ENCODE measurements at regions not wholly inside any gene's neighbourhood (a gene's known extent, or its start where the extent isn't known, plus 50 kb on each side); places are given as distances from the start of the nearest gene placed in this dataset.
A peak's percentile ranks its signal among the peaks of the same experiment; 100 is the strongest.
"Not testable (repeated sequence)": the region's sequence is repeated elsewhere in the genome, so short reads cannot be mapped to it uniquely, and the experiment has no call there.

DNA sequence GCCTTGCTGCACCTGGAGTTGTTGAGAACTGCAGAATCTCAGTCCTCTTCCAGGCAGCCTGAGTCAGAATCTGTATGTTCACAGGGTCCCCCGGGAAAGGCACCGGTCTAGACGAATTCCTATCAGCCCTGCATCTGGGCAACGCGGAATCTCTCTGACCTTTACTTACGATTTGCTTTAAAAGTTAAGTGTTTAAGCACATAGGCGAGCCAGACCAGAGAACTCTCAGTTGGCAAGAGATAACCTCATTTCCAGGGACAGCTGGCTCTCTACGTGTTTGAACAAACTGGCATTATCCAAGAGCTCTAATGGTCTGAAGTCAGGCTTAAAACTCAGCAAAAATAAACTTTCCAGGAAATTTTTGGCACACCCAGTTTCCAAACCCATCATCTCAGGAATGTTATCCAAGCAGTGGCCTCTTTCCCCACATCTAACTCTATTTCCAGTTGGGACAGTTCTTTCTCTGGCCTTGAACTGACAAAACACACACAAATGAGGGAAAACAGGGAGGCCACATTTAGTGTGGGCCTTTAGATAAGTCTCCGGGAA is 53.4 kb downstream of the HES1 start:
- Mint-ChIP-seq H3K36me3 (ENCODE audit: low read depth) (no peaks in the 10 kb centered on the region), H3K27me3 (no peaks in the 10 kb centered on the region), H3K27ac (no peak overlapping the region), H3K4me3 (no peak overlapping the region), H3K9me3 (no peaks in the 10 kb centered on the region), H3K4me1 (peaks cover 4% of the 10 kb centered on the region)
- ATAC-seq (replicated peaks), result no peak

DNA sequence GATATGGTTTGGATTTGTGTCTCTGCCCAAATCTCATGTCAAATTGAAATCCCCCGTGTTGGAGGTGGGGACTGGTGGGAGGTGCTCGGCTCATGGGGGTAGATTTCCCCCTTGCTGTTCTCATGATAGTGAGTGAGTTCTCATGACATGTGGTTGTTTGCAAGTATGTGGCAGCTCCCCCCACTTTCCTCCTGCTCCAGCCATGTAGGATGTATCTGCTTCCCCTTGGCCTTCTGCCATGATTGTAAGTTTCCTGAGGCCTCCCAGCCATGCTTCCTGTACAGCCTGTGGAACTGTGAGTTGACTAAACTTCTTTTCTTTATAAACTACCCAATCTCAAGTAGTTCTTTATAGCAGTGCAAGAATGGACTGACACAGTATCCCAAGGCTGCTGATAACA is 55.9 kb downstream of the HES1 start:
- not testable (repeated sequence) for ATAC-seq (replicated peaks); H3K27ac Mint-ChIP-seq; H3K9me3 Mint-ChIP-seq; H3K36me3 Mint-ChIP-seq (ENCODE audit: low read depth); H3K4me1 Mint-ChIP-seq; H3K4me3 Mint-ChIP-seq; H3K27me3 Mint-ChIP-seq

DNA sequence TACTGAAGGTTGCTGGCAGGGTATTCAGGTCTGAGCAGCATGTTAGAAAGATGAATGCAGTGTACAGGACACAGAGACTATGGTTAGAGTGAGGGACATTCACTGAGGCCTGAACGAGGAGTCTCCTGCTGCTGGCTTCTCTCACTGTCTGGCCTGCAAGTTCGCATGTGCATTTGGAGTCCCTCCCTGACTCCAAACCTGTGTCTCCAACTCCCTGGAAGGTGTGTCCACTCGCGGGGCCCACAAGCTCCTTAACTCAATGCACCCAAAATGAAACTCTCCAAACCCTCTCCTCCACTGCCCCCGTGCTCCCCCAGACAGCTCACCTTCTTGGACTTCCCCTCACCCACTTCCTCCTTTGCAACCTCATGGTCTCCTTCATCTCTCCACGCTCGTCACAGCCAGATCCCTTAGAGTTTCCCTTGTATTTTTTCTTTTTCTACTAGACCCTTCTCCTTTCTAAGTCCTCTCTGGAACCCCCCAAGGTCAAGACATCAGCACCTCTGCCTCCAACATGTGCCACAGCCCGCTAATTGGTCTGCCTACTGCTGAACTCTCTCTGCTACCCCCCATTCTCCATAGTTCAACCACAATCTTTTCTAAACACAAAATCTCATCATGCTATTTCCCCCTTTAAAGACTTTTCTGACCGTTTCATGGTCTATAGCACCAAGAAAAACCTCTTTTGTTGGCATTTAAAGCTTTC is 58.3 kb downstream of the HES1 start:
- Mint-ChIP-seq H3K9me3 (no peaks in the 10 kb centered on the region), H3K36me3 (ENCODE audit: low read depth) (no peaks in the 10 kb centered on the region), H3K4me1 (peaks cover 8% of the 10 kb centered on the region), H3K27me3 (peaks cover 15% of the 10 kb centered on the region), H3K4me3 (no peak overlapping the region), H3K27ac (peak overlapping the region; percentile 41)
- ATAC-seq (replicated peaks), result peak; percentile 31

DNA sequence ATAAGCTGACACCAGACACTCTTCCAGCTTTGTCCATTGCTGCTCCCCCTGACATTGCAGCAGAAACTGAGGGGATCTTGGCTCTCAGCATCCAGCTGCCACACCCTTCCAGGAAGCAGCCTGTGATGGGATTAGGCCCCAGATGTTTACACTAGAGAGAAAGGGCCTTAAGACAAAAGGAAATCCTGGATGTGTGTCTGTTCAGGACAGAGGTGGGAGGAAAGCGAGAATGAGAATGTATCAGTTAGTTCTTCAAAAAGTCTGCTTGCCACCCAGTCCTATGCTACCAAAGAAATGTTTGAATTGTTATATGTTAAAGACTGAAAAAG is 58.8 kb downstream of the HES1 start:
- Mint-ChIP-seq H3K4me3 (no peak overlapping the region), H3K27ac (peak overlapping the region; percentile 41), H3K27me3 (peaks cover 15% of the 10 kb centered on the region), H3K4me1 (peaks cover 8% of the 10 kb centered on the region), H3K9me3 (no peaks in the 10 kb centered on the region), H3K36me3 (ENCODE audit: low read depth) (no peaks in the 10 kb centered on the region)
- ATAC-seq (replicated peaks), result no peak

DNA sequence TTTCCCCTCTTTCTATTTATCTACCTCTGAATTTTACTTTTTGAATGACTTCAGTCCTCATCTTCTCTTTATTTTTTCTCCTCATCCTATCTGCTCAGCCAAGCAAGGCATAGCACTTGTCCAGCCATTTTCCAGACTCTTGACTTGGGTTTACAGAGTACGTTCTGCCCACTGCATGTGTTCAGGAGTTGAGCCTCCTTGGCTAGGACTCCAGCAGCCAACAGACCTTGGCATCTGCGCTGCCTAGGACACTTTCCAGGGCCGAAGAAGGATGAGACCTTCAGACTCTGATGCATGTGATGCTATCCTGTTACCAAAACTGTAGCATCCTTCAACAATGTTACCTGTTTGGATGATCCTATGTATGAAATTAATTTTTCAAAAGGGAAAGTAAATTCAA is 59.7 kb downstream of the HES1 start:
- Mint-ChIP-seq H3K4me3 (no peak overlapping the region), H3K36me3 (ENCODE audit: low read depth) (no peaks in the 10 kb centered on the region), H3K27me3 (peaks cover 23% of the 10 kb centered on the region), H3K27ac (no peak overlapping the region), H3K4me1 (peaks cover 8% of the 10 kb centered on the region), H3K9me3 (no peaks in the 10 kb centered on the region)
- ATAC-seq (replicated peaks), result no peak

DNA sequence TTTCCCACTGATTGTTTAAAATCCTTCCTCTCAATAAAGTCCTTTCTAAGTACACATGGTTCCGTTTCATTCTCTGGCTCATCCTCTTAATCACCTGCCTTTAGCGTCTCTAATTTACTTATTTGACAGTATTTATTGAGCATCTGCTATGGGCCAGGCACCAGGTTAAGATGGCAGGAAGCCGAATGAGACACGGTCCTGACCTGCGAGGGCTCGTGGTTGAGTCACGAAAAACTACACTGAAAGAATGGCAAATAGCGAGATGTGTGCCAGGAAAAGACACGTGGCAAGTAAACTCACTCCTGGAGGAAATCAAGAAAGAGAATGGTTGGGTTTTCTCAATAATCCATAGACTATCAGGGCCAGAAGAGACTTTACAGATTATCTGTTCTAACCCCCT is 60.9 kb downstream of the HES1 start:
- H3K4me3 Mint-ChIP-seq, result no peak overlapping the region
- H3K27me3 Mint-ChIP-seq, result peaks cover 29% of the 10 kb centered on the region
- no peaks in the 10 kb centered on the region for H3K9me3 Mint-ChIP-seq
- no peaks in the 10 kb centered on the region for H3K36me3 Mint-ChIP-seq (ENCODE audit: low read depth)
- H3K27ac Mint-ChIP-seq, result no peak overlapping the region
- peaks cover 8% of the 10 kb centered on the region for H3K4me1 Mint-ChIP-seq
- ATAC-seq (replicated peaks), result no peak

DNA sequence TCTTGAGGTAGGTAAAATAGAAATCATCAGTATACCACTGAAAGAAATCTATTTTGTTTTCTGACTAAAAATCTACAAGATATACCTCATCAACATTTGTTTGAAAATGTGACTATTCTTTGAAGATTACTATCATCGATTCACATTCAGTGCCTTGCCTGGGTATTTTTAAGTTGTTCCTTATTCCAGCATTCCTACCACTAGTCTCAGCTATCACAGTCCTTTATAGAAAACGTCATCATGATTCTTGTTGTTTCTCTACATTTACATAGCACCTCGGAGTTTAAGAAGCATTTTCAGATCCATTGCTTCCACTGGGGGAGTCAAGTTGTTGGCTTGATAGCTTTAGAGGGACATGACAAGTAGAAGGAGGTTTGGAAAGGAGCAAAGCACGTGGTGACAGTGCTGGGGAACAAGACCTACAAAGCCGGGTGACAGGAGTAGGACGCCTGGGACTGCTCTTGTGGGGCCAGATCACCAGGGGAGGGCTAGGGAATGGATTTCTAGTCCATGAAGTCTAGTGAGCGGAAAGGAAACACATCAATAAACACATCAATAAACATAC is 61.5 kb downstream of the HES1 start:
- H3K9me3 Mint-ChIP-seq, result no peaks in the 10 kb centered on the region
- no peaks in the 10 kb centered on the region for H3K36me3 Mint-ChIP-seq (ENCODE audit: low read depth)
- H3K4me1 Mint-ChIP-seq, result peaks cover 8% of the 10 kb centered on the region
- no peak overlapping the region for H3K27ac Mint-ChIP-seq
- H3K27me3 Mint-ChIP-seq, result peaks cover 31% of the 10 kb centered on the region
- no peak for ATAC-seq (replicated peaks)
- H3K4me3 Mint-ChIP-seq, result no peak overlapping the region

DNA sequence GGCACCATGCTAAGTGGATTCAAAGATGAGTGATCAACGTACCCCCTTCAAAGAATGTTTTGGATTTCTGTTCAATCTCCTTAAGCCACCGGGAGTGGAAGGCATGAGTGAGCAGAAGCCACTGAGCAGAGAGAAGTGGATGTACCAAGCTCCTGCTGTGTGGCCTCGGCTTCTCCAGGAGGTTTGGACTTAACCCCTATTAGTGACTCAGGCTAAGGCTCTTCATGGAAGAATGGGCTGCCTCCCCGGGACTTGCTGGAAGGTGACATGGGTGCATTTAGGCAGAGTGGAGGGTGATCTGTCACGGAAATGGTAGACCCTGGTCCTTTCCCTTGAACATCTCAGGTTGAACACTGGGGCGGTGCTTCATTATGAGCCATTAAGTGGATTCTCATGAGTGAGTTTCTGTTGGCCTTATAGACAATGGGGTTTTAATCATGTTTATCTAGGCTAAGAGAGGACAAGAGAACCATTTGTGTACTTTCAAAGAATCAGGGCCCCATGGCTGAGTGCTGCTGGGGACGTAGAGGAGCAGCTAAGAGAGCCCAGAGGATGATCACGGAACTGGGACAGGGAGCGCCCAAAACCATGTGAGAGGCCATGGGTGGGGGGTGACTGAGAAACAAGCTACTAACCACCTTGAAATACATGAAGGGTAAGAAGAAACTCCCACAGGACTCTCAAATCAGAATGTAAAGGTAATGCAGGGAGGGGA is 62.2 kb downstream of the HES1 start:
- Mint-ChIP-seq H3K9me3 (no peaks in the 10 kb centered on the region), H3K4me1 (peaks cover 8% of the 10 kb centered on the region), H3K36me3 (ENCODE audit: low read depth) (no peaks in the 10 kb centered on the region), H3K27me3 (peaks cover 35% of the 10 kb centered on the region), H3K4me3 (no peak overlapping the region), H3K27ac (no peak overlapping the region)
- no peak for ATAC-seq (replicated peaks)

DNA sequence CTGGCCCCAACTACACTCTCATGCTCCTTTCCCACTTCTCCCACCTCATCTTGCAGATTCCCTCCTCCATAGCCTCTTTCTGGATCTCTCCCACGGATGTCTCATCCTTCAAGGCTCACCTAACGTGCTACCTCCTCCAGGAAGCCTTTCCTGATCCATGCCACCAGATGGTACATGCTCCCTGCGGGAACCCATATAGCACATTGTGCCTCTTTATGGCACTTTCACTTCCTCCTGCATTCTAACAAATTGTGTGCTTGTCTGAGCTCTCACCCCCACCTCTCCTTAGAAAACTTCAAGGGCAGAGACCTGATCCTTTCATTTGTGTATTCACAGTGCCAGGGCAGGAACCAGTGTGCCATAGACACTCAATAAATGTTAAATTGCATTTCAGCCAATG is 63.0 kb downstream of the HES1 start:
- peaks cover 41% of the 10 kb centered on the region for H3K27me3 Mint-ChIP-seq
- no peak overlapping the region for H3K27ac Mint-ChIP-seq
- peaks cover 8% of the 10 kb centered on the region for H3K4me1 Mint-ChIP-seq
- no peak overlapping the region for H3K4me3 Mint-ChIP-seq
- H3K36me3 Mint-ChIP-seq (ENCODE audit: low read depth), result no peaks in the 10 kb centered on the region
- H3K9me3 Mint-ChIP-seq, result no peaks in the 10 kb centered on the region
- ATAC-seq (replicated peaks), result no peak

DNA sequence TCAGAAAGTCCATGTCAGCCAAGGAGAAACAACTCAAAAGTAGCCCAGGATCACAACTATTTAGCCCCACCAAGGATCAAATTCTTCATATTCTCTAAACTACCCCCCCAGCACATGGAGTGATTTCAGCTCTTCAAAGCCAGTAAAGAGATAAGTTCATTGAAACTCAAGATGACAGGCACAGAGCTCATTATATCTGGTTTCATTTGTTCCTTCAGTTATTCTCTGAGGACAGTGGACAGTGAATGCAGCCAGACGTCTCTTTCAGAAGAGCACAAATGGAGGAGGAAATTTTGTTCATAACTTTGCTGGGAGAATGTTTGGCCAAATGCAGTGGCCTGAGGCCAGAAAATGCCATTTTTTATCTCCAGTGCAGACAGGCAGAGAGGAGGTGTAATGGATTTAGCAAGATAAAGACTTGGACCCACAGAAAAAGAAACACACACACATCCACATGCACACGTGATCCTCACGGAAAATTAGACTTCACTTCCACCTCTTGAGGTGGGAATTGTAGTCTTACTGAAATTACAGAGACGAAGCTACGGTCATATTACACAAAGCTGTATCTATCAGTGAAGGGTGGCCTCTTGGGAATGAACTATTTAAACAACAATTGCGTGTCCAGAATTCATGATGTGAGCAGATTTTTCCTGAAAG is 64.6 kb downstream of the HES1 start:
- no peak for ATAC-seq (replicated peaks)
- Mint-ChIP-seq H3K9me3 (no peaks in the 10 kb centered on the region), H3K27ac (no peak overlapping the region), H3K4me3 (no peak overlapping the region), H3K36me3 (ENCODE audit: low read depth) (no peaks in the 10 kb centered on the region), H3K4me1 (no peaks in the 10 kb centered on the region), H3K27me3 (peaks cover 47% of the 10 kb centered on the region)

DNA sequence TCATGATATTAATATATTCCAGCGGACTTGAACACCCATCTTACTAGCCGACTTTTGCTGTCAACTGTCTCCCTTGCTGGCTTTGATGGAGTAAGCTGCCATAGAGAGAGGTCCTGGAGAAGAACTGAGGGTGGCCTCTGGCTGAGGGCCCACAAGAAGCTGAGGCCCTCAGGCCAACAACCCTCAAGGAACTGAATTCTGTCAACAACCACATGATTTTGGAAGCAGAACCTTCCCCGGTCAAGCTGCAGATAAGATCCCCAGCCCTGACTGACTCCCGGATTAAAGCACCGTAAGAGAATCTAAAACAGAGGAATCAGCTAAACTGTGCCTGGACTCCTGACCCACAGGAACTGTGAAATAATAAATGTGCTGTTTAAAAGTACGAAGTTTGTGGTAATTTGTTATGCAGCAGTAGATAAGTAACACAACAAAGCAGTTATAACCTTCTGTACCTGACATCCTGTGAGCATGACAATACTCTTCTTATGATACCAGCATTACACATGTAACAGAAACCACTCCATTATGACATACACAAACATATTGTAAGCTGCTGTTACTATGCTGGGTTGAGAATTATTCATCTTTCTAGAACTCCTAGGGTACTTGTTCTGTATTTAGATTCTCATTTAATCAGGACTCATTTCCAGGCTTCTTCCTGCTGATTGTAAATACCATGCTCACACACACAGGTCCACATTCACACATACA is 66.2 kb downstream of the HES1 start:
- Mint-ChIP-seq H3K27ac (no peak overlapping the region), H3K4me3 (no peak overlapping the region), H3K27me3 (peaks cover 51% of the 10 kb centered on the region), H3K9me3 (no peaks in the 10 kb centered on the region), H3K36me3 (ENCODE audit: low read depth) (no peaks in the 10 kb centered on the region), H3K4me1 (no peaks in the 10 kb centered on the region)
- ATAC-seq (replicated peaks), result peak; percentile 57

DNA sequence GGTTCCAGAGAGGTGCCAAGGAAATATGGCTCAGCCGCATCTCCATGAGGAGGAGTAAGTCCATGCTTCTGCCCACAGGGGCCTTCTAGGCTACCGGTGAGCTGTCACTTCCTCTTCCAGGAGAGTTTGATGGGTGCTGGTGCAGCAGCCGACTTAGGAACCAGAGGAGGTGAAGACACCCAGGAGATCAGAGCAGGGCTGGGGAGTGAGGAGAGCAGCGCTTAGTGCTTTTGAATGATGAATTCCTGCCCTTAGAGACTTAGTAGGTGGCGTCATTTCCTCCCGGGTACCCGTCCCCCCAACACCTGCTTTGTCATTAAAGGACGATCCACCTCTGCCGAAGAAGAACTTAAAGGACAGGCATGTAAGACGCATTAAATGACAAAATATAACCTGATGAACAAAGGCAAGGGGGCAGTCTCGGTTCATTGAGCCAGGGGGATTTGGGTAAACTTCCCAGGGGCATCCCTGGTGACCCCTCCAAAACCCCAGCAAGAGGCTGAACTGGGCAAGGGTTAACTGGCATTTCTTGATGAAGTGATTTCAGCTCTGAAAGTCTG is 67.6 kb downstream of the HES1 start:
- ATAC-seq (replicated peaks), result peak; percentile 78
- H3K9me3 Mint-ChIP-seq, result no peaks in the 10 kb centered on the region
- H3K27ac Mint-ChIP-seq, result peak overlapping the region; percentile 39
- H3K4me3 Mint-ChIP-seq, result peak overlapping the region; percentile 75
- peaks cover 45% of the 10 kb centered on the region for H3K27me3 Mint-ChIP-seq
- no peaks in the 10 kb centered on the region for H3K36me3 Mint-ChIP-seq (ENCODE audit: low read depth)
- H3K4me1 Mint-ChIP-seq, result no peaks in the 10 kb centered on the region

DNA sequence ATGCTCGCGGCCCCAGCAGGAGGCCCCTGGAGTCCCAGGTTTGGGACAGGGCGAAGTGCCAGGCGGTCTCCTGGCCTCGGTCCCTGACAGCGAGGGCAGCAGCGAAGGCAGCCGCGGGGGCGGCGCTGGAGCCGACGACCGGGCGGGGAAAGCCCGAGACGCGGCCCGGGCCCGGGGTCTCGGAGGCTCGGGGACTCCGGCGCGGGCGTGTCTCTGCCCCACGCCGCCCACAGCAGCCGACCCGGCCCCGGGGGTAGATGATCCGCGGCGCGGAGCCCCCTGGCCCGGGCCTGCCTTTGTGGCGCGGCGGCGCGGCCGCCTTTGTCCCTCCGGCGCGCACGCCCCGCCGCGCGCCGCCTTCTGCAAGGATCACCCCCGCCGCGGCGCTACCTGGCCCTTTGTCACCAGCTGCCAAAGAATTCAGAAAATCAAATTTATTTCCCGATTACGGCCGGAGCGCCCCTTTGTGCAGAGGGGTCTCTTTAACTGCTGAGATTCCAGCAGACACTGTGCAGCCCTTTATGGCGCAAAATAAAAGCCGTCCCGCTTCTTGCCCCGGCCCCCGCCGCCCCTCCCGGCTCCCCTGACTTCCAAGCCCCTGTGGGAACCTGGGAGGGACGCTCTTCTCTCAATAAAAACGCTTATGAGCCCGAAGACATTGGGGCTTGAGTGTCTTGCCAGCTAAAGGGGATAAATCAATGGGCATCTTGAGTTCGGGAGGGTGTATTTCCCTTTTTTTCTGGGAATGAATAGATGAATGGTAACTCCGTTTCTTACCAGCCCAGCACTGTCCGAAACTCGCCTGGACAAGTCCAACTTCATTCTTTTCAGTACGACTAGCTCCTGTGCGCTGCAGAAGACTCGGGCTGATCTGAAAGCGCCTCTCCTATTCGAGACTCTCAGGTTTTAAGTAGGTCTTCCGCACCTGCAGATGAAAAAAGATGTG is 68.4 kb downstream of the HES1 start:
- peaks cover 41% of the 10 kb centered on the region for H3K27me3 Mint-ChIP-seq
- no peaks in the 10 kb centered on the region for H3K4me1 Mint-ChIP-seq
- H3K9me3 Mint-ChIP-seq, result no peaks in the 10 kb centered on the region
- peak; percentile 62 for ATAC-seq (replicated peaks)
- peak overlapping the region; percentile 39 for H3K27ac Mint-ChIP-seq
- no peaks in the 10 kb centered on the region for H3K36me3 Mint-ChIP-seq (ENCODE audit: low read depth)
- peak overlapping the region; percentile 75 for H3K4me3 Mint-ChIP-seq

Measured in activated T-helper 17 cell treated with anti-CD3 and anti-CD28 coated beads, Interleukin-2, amount 50 U/mL, for 72 hours (primary cell).